Activated B cell treated with CpG ODN at 0.5 μM for 24 hours (primary cell): ENCODE measurements at regions not wholly inside any gene's neighbourhood (a gene's known extent, or its start where the extent isn't known, plus 50 kb on each side); places are given as distances from the start of the nearest gene placed in this dataset.

Experiments used
- ATAC-seq: fragments of 200-7000 bp; cut with Tn5 transposase; one replicate; pipeline ENCODE4 v1.10.0; 2021; ENCODE audit warnings: low read depth, mild to moderate bottlenecking, moderate library complexity
- CTCF ChIA-PET: fragments of 350-600 bp; sonication (Branson Sonifier 250); formaldehyde crosslinking; loops from one replicate; lab custom pipeline; 2021; ENCODE audit warnings: antibody characterized with exemption; lab: Charles Lee
- POLR2A ChIA-PET: fragments of 350-600 bp; sonication (Branson Sonifier 250); formaldehyde crosslinking; loops from one replicate; lab custom pipeline; 2021; ENCODE audit warnings: antibody characterized with exemption; lab: Charles Lee
- DNase-seq: peaks from one replicate; pipeline ENCODE4 v3.0.0; 2022
- H3K27ac Mint-ChIP-seq: one replicate; pipeline ENCODE4 v1.8.0; 2020; ENCODE audit warnings: mixed read lengths
- H3K27me3 Mint-ChIP-seq: one replicate; pipeline ENCODE4 v1.8.0; 2021; ENCODE audit warnings: mixed read lengths
- H3K36me3 Mint-ChIP-seq: one replicate; pipeline ENCODE4 v1.8.0; 2021; ENCODE audit warnings: low read depth, mixed read lengths
- H3K4me1 Mint-ChIP-seq: one replicate; pipeline ENCODE4 v1.8.0; 2021; ENCODE audit warnings: mixed read lengths
- H3K4me3 Mint-ChIP-seq: one replicate; pipeline ENCODE4 v1.8.0; 2020; ENCODE audit warnings: mild to moderate bottlenecking, mixed read lengths
- H3K9me3 Mint-ChIP-seq: one replicate; pipeline ENCODE4 v1.8.0; 2020; ENCODE audit warnings: mixed read lengths
- intact Hi-C: fragments of 100-400 bp; cut with micrococcal nuclease; formaldehyde crosslinking; loops from one replicate; pipeline ENCODE4 v1.15.1; 2024
- TF ChIP-seq, protein P1 (sequence below): fragments of 200-600 bp; IDR thresholded peaks from one replicate; pipeline ENCODE4 v1.8.0; 2022; ENCODE audit warnings: antibody characterized with exemption, mild to moderate bottlenecking

DNA sequence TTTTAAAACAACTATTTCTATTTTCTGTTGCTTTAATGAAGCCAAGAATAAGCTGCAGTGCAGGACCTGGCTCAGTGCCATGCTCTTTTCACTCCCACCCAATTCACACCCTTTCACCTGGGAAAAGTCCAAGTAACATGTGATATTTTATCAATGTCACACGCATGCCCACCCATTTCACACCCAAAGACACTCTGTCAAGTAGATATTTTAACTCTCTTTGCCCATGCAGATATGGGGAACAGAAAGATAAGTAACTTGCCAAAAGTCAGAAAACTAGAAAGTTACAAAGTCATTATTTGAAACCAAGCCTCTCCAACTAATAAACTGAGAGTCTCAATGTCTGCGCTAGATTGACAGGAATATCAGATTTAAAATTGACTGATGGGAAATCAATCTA is 706.7 kb upstream of the PHF14 start:
- DNase-seq (no peak), ATAC-seq (no peak)
- H3K27ac Mint-ChIP-seq = no peak overlapping the region
- intact Hi-C loops = no loop called here
- no peaks in the 10 kb centered on the region for H3K36me3 Mint-ChIP-seq
- POLR2A ChIA-PET = no interaction called here
- H3K9me3 Mint-ChIP-seq = no peaks in the 10 kb centered on the region
- no peaks in the 10 kb centered on the region for H3K27me3 Mint-ChIP-seq
- no peak overlapping the region for H3K4me3 Mint-ChIP-seq
- H3K4me1 Mint-ChIP-seq = no peaks in the 10 kb centered on the region
- TF ChIP-seq, protein P1, sequence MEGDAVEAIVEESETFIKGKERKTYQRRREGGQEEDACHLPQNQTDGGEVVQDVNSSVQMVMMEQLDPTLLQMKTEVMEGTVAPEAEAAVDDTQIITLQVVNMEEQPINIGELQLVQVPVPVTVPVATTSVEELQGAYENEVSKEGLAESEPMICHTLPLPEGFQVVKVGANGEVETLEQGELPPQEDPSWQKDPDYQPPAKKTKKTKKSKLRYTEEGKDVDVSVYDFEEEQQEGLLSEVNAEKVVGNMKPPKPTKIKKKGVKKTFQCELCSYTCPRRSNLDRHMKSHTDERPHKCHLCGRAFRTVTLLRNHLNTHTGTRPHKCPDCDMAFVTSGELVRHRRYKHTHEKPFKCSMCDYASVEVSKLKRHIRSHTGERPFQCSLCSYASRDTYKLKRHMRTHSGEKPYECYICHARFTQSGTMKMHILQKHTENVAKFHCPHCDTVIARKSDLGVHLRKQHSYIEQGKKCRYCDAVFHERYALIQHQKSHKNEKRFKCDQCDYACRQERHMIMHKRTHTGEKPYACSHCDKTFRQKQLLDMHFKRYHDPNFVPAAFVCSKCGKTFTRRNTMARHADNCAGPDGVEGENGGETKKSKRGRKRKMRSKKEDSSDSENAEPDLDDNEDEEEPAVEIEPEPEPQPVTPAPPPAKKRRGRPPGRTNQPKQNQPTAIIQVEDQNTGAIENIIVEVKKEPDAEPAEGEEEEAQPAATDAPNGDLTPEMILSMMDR = no peak
- CTCF ChIA-PET = no interaction called here

DNA sequence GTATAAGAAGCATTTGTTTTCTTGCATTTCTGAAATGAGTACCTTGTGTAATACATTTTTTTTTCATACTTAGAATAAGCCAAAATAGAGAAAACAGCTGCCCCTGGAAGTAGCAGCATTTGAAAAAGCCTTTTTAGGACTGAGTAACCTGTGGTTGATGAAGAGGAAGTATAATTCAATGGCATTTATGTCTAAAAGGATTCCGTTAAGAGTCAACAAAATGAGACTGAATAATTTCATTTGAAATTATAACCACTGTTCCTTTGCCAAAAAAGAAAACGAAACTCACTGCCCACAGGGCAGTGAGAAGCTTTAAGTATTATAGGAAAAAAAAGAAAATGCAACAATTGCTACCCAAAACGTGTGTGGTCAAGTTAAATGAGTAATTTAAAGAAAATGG is 705.6 kb upstream of the PHF14 start:
- H3K4me3 Mint-ChIP-seq = no peak overlapping the region
- H3K27me3 Mint-ChIP-seq = no peaks in the 10 kb centered on the region
- ChIA-PET POLR2A (no interaction called here), CTCF (no interaction called here)
- no peaks in the 10 kb centered on the region for H3K4me1 Mint-ChIP-seq
- ATAC-seq = no peak
- intact Hi-C loops = no loop called here
- DNase-seq = no peak
- TF ChIP-seq, protein P1 = no peak
- H3K36me3 Mint-ChIP-seq = no peaks in the 10 kb centered on the region
- peaks cover 1% of the 10 kb centered on the region for H3K9me3 Mint-ChIP-seq
- H3K27ac Mint-ChIP-seq = no peak overlapping the region

DNA sequence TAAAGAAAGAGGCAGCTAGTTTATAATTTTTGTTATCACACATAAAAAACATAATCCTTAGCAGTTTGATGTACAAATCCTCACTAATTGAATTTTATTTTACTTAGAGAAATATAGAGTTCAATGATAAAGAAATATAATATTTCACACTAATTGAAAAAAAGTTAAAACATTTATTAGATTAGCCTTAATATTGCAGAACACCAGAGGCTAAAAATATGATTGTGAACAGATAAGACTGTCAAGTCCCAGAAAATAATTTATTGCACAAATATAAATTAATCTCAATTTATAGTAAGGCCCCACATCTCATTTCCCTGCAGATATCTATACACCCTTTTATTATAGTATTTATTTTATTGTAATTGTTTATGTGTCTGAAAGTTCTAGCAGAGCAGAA is 690.8 kb upstream of the PHF14 start:
- intact Hi-C loops = no loop called here

DNA sequence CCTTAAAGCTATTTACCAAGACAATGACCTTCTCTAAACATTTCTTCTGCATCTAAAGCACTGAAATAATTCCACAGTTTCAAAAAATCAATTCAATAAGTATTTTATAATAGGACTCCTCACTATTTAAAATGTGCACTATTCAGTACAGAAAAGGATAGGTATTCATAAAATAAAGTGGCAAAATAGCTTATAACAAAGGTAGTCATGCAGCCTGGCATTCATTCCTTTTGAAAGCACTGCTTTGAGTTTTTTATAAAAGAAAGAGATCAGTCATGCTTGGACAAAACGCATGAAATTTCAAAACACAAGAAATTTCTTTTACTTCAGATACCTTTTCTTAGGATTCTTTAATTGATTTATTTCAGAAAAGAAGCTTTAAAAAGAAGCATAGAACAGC is 689.7 kb upstream of the PHF14 start:
- ATAC-seq = no peak
- ChIA-PET CTCF (no interaction called here), POLR2A (no interaction called here)
- Mint-ChIP-seq H3K4me1 (no peaks in the 10 kb centered on the region), H3K27ac (no peak overlapping the region), H3K9me3 (peaks cover 7% of the 10 kb centered on the region), H3K36me3 (no peaks in the 10 kb centered on the region), H3K27me3 (no peaks in the 10 kb centered on the region), H3K4me3 (no peak overlapping the region)
- intact Hi-C loops = no loop called here
- no peak for DNase-seq
- TF ChIP-seq, protein P1 = no peak

More for the DNA sequence above, 690.8 kb upstream of the PHF14 start:
- H3K9me3 Mint-ChIP-seq = peaks cover 7% of the 10 kb centered on the region
- no peaks in the 10 kb centered on the region for H3K4me1 Mint-ChIP-seq
- H3K36me3 Mint-ChIP-seq = no peaks in the 10 kb centered on the region
- no peak overlapping the region for H3K27ac Mint-ChIP-seq
- H3K27me3 Mint-ChIP-seq = no peaks in the 10 kb centered on the region
- TF ChIP-seq, protein P1 = no peak
- CTCF ChIA-PET = no interaction called here
- DNase-seq = no peak
- POLR2A ChIA-PET = no interaction called here
- no peak for ATAC-seq
- no peak overlapping the region for H3K4me3 Mint-ChIP-seq

DNA sequence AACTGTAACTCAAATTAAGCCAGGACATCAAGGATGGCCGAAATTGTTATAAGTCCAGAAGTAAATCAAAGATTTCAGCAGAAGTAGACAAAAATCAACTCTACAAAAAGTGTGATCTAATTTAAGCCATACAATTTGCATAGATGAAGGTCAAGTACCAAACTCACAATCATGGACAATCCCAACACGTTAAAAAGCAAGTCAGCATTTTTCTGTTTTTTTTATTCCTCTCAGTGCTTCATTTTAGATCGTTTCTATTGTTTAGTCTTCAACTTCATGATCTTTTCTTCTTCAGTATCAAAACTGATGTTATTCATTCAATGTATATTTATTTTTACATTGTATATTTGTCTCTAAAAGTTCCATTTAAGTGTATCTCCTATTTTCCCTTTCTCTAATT is 674.3 kb upstream of the PHF14 start:
- ATAC-seq = no peak
- H3K4me1 Mint-ChIP-seq = no peaks in the 10 kb centered on the region
- TF ChIP-seq, protein P1 = no peak
- no peaks in the 10 kb centered on the region for H3K27me3 Mint-ChIP-seq
- H3K27ac Mint-ChIP-seq = no peak overlapping the region
- CTCF ChIA-PET = no interaction called here
- H3K4me3 Mint-ChIP-seq = no peak overlapping the region
- DNase-seq = no peak
- POLR2A ChIA-PET = no interaction called here
- intact Hi-C loops = no loop called here
- H3K9me3 Mint-ChIP-seq = peaks cover 5% of the 10 kb centered on the region
- H3K36me3 Mint-ChIP-seq = no peaks in the 10 kb centered on the region
